CD4-positive, alpha-beta T cell (primary cell): ENCODE measurements at regions not wholly inside any gene's neighbourhood (a gene's known extent, or its start where the extent isn't known, plus 50 kb on each side); places are given as distances from the start of the nearest gene placed in this dataset.

ENCODE experiments used
- ATAC-seq: fragments of 200-7000 bp; cut with Tn5 transposase; one replicate; pipeline ENCODE4 v1.10.0; 2022; ENCODE audit warnings: mild to moderate bottlenecking; ENCODE audit not compliant: poor library complexity
- CTCF ChIA-PET: fragments of 350-600 bp; sonication (Branson Sonifier 250); formaldehyde crosslinking; loops from one replicate; lab custom pipeline; 2021; ENCODE audit warnings: antibody characterized with exemption, inconsistent platforms; lab: Charles Lee
- POLR2A ChIA-PET: fragments of 350-600 bp; sonication (Branson Sonifier 250); formaldehyde crosslinking; loops from one replicate; lab custom pipeline; 2021; ENCODE audit warnings: antibody characterized with exemption, inconsistent platforms; lab: Charles Lee
- DNase-seq, 14 experiments: peaks; one replicate each; pipeline ENCODE4 v3.0.0-alpha.2; 2013 to 2020; ENCODE audit warnings: mixed read lengths in 2 of 14
- H3K27ac ChIP-seq, 2 donors: one replicate each; pipeline versions ENCODE4 v1.5.1 to v1.7.0; 2013; ENCODE audit warnings: low read length in 2 of 2, low read depth in 1 of 2, mild to moderate bottlenecking in 1 of 2
- H3K27me3 ChIP-seq, 2 experiments: 1 replicate in 1 of 2; 2 replicates in 1 of 2; pipeline versions ENCODE4 v1.6.1 to v1.7.0; 2013; ENCODE audit warnings: low read length in 2 of 2, control low read depth in 1 of 2, mild to moderate bottlenecking in 1 of 2, moderate library complexity in 1 of 2; ENCODE audit not compliant: insufficient read depth in 2 of 2, control insufficient read depth in 1 of 2
- H3K36me3 ChIP-seq: one replicate; pipeline ENCODE4 v1.6.1; 2013; ENCODE audit warnings: low read length, control low read depth; ENCODE audit not compliant: insufficient read depth
- H3K4me1 ChIP-seq: one replicate; pipeline ENCODE4 v1.6.1; 2013; ENCODE audit warnings: low read length, control low read depth; ENCODE audit not compliant: insufficient read depth
- H3K4me3 ChIP-seq: one replicate; pipeline ENCODE4 v1.5.1; 2013; ENCODE audit warnings: mild to moderate bottlenecking, low read length, moderate library complexity
- H3K9me3 ChIP-seq, 2 experiments: 1 replicate in 1 of 2; 2 replicates in 1 of 2; pipeline versions ENCODE4 v1.6.1 to v1.7.0; 2013; ENCODE audit warnings: low read length in 2 of 2, mild to moderate bottlenecking in 2 of 2, control low read depth in 1 of 2, moderate library complexity in 1 of 2; ENCODE audit not compliant: control insufficient read depth in 1 of 2, insufficient read depth in 1 of 2
- H3K27ac Mint-ChIP-seq: one replicate; pipeline ENCODE4 v1.8.0; 2020; ENCODE audit warnings: mixed read lengths
- H3K27me3 Mint-ChIP-seq: one replicate; pipeline ENCODE4 v1.8.0; 2021; ENCODE audit warnings: mixed read lengths
- H3K36me3 Mint-ChIP-seq: one replicate; pipeline ENCODE4 v1.8.0; 2021; ENCODE audit warnings: low read depth, mixed read lengths
- H3K4me1 Mint-ChIP-seq: one replicate; pipeline ENCODE4 v1.8.0; 2021; ENCODE audit warnings: low read depth, mixed read lengths
- H3K4me3 Mint-ChIP-seq: one replicate; pipeline ENCODE4 v1.8.0; 2020; ENCODE audit warnings: mild to moderate bottlenecking, mixed read lengths
- H3K9me3 Mint-ChIP-seq: one replicate; pipeline ENCODE4 v1.8.0; 2020; ENCODE audit warnings: mixed read lengths
- CTCF ChIP-seq: fragments of 200-600 bp; IDR thresholded peaks from one replicate; pipeline ENCODE4 v1.8.0; 2022; ENCODE audit warnings: antibody characterized with exemption, mild to moderate bottlenecking
- intact Hi-C, 2 experiments: fragments of 100-400 bp; cut with DNase I in 1 of 2; cut with micrococcal nuclease in 1 of 2; formaldehyde crosslinking; loops; one replicate each; pipeline versions ENCODE4 v1.15.1 to v1.9.0; 2023 to 2025; cut with DNase I, micrococcal nuclease

GRCh38 chr7:153912211-153912610 lies 140.0 kb upstream of the DPP6 start:
- Mint-ChIP-seq H3K36me3 (no peaks in the 10 kb centered on the region), H3K4me3 (no peak overlapping the region), H3K27me3 (no peaks in the 10 kb centered on the region), H3K9me3 (no peaks in the 10 kb centered on the region), H3K4me1 (no peaks in the 10 kb centered on the region), H3K27ac (no peak overlapping the region)
- ChIA-PET POLR2A (no interaction called here), CTCF (no interaction called here)
- ATAC-seq (no peak), DNase-seq (no peak)
- H3K27me3 ChIP-seq: no peaks in the 10 kb centered on the region
- intact Hi-C loops: no loop called here
- no peak overlapping the region for H3K4me3 ChIP-seq
- no peaks in the 10 kb centered on the region for H3K4me1 ChIP-seq
- no peaks in the 10 kb centered on the region for H3K36me3 ChIP-seq
- no peak for TF ChIP-seq CTCF
- H3K27ac ChIP-seq: no peak overlapping the region
- no peaks in the 10 kb centered on the region for H3K9me3 ChIP-seq

GRCh38 chr7:153920126-153920525 lies 132.1 kb upstream of the DPP6 start:
- no peak overlapping the region for H3K27ac ChIP-seq
- H3K9me3 ChIP-seq: peaks cover 0 to 14% of the 10 kb centered on the region in 2 experiments
- Mint-ChIP-seq H3K27ac (no peak overlapping the region), H3K4me1 (no peaks in the 10 kb centered on the region), H3K9me3 (peaks cover 3% of the 10 kb centered on the region), H3K4me3 (no peak overlapping the region), H3K27me3 (no peaks in the 10 kb centered on the region), H3K36me3 (no peaks in the 10 kb centered on the region)
- H3K27me3 ChIP-seq: no peaks in the 10 kb centered on the region
- ChIA-PET POLR2A (no interaction called here), CTCF (no interaction called here)
- DNase-seq (no peak), ATAC-seq (no peak)
- no peaks in the 10 kb centered on the region for H3K36me3 ChIP-seq
- H3K4me3 ChIP-seq: no peak overlapping the region
- intact Hi-C loops: no loop called here
- H3K4me1 ChIP-seq: no peaks in the 10 kb centered on the region
- TF ChIP-seq CTCF: no peak

DNA sequence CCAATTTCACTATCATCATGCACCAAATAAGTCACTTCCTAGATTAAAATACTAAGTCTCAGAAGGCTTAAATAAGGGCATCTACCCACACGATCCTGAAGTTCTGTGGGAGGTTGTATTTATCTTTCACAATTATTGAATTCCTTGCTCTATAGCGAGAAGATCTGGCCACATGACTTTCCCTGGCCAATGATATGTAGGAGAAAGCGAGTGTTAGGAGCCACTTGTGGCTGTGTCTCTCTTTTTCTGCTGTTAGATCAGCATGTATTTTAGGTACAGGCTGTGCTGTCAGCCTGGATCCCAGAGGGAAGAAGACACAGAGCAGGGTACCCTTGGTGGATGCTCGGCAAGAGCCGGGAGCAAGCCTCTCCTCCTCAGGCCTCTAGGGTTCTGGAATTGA lies 131.3 kb upstream of the DPP6 start:
- no peak for TF ChIP-seq CTCF
- DNase-seq (no peak), ATAC-seq (no peak)
- H3K4me3 Mint-ChIP-seq: no peak overlapping the region
- Histone ChIP-seq H3K4me1 (no peaks in the 10 kb centered on the region), H3K9me3 (peaks cover 0 to 14% of the 10 kb centered on the region in 2 experiments), H3K4me3 (no peak overlapping the region), H3K27me3 (no peaks in the 10 kb centered on the region), H3K27ac (no peak overlapping the region), H3K36me3 (no peaks in the 10 kb centered on the region)
- no peaks in the 10 kb centered on the region for H3K36me3 Mint-ChIP-seq
- POLR2A ChIA-PET: no interaction called here
- intact Hi-C loops: no loop called here
- CTCF ChIA-PET: no interaction called here
- peaks cover 3% of the 10 kb centered on the region for H3K9me3 Mint-ChIP-seq
- H3K27ac Mint-ChIP-seq: no peak overlapping the region
- no peaks in the 10 kb centered on the region for H3K27me3 Mint-ChIP-seq
- no peaks in the 10 kb centered on the region for H3K4me1 Mint-ChIP-seq
